GM19438 (cell line): ENCODE measurements at regions not wholly inside any gene's neighbourhood (a gene's known extent, or its start where the extent isn't known, plus 50 kb on each side); places are given as distances from the start of the nearest gene placed in this dataset.

Experiments
- ATAC-seq: cut with Tn5 transposase; IDR thresholded peaks from one replicate; pipeline ENCODE4 v1.9.1; 2021; ENCODE audit warnings: low read depth; ENCODE audit not compliant: unreplicated experiment

DNA sequence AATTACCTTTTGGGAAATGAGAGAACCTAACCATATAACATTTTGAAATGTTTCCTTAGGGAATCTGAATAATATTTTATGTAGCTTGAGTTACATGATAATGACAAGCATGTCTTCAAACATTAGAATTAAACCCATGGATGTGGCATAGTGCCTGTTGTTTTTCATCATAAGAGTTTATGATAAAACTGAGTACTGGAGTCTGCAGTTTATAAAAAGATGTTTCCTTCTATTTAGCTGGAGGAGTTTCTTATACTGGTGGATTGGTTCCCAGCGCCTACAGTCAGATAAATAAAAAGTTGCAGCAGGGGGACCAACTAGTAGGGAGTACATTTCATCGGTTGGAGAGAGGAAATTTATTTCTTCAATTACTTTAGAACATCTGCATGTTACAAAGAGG is 70.1 kb upstream of the PCDH18 start:
- no peak for ATAC-seq

DNA sequence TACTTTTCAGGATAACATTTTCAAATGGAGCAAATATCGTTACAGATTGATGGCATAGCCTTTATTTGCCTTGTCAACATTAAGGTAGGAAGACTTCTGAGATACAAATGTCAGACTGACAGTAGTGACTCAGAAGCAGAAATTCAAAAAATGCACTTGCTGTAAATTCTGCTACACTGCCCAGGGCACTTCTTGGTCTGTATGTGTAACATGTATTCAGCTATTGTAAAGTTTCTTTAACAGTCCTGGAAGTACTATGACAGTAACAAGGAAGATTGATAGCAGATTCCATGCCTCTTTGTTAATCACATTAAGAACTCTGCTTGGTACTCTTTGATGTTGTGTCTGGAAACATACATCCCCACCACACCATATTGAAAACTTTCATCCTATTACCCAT is 69.6 kb upstream of the PCDH18 start:
- ATAC-seq: no peak

DNA sequence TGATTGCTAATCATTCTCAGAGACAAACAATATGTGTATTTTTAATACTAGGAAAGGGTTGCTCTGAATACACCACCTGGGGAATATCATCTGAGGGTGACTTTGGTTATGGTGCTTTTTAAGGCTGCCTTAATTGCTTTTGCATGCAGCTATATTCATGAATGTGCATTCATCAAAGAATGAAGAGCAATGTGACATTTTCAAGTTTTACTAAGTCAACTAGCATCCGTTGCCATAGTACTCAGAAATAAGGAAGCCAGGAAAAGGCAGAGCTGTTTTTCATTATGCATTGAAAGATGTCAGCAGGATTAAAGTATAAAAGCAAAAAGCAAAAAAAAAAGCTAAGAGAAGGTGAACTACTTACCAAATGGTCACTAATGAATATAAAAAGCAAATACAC is 67.4 kb upstream of the PCDH18 start:
- ATAC-seq: no peak

DNA sequence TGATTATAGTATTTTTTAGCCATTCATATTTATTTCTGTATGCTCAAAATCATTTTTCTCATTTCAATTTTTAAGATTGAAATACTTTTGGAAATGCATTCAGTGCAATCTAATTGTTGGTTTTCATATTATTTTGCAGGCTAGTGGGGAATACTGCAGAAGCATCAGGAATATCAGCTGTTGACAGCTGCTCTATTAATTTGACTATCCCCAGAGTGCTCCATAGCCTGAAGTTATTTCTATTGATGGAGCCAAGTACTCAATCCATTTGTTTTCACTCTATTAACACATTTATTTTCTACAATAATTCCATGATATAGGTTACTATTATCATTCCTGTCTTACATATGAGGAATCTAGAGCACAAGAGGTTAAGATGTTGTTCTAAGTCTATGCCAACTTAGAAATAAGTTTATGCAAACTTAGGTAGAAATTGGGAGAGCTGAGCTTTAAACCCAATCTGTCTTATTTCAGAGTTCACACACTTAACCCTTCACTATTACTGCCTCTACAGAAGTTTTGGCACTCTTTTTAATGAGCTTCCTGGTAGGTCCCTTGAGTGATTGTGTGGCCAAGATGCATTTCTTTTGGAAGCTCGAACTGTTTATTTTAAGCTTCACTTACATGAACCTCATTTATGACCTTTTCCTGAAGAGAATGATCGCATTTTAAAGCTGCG is 65.6 kb upstream of the PCDH18 start:
- ATAC-seq: no peak

DNA sequence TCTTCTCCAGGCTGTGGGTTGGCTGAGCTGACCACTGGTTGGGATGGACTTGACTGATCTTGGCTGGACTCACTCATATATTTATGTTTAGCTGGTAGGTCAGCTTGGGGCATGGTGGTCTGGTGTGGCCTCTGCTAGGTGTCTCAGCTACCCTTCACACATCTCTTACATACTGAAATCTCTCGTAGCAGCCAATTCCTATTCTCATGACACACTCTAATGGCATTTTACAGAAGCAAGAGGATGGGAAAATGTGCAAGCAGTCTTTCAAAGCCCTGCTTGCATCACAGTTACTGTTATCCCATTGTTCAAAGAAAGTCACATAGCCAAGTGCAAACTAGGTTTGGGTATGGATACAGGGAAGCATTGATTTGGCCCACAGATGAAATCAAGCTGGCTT is 55.5 kb upstream of the PCDH18 start:
- ATAC-seq: no peak

DNA sequence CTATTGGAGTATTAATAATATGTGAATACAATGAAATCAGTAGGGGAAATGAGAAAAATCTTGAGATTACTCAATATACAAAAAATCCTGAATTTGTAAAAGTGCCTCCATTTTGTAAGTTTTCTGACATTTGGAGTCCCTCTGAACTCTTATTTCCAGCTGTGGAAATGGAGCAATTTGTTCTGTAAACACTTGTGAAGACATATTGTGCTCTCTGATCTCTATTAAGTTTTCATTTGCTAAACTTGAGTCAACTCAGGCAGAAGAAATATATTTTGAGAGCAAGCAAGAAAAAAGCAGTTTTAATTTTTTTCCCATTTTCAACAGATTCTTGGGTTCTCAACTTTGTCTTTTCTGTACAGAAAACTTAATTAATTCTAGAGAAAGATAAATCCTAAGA is 51.4 kb upstream of the PCDH18 start:
- ATAC-seq: no peak
